ENCODE measurements at regions not wholly inside any gene's neighbourhood (a gene's known extent, or its start where the extent isn't known, plus 50 kb on each side); places are given as distances from the start of the nearest gene placed in this dataset.

DNA sequence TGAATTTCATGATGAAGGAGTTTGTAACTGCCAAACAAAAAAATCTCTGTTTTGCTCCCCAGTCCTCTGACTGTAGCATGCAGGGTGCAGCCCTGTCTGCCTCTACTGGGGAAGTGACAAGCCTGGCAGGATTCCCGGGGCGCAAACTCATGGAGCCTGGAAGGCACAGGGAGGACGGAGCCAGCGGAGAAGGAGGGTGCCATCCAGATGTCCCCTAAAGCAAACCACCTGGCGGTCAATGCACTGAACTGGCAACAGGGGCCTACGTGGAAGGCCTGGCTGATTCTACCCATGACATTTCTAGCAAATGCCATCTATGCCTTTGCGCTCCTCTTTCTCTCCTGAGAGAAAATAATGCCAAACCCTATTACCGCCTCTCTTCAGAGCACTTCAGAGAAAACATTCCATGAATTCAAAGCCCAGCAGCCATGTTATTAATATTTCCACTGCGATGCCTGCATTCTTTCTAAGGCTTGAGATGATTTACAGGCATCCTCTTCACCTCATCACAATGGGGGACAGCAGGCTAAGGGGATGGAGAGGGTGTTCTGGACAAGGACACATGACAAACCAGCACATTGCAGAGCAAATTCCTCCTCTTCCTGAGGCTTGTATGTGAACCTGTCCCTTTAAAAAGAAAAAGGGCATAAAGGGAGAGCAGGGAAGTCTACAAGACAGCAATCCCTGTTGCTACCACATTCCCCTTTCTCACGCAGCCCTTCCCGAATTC is 329.3 kb upstream of the NOCT start:
- no peak for DNase-seq

DNA sequence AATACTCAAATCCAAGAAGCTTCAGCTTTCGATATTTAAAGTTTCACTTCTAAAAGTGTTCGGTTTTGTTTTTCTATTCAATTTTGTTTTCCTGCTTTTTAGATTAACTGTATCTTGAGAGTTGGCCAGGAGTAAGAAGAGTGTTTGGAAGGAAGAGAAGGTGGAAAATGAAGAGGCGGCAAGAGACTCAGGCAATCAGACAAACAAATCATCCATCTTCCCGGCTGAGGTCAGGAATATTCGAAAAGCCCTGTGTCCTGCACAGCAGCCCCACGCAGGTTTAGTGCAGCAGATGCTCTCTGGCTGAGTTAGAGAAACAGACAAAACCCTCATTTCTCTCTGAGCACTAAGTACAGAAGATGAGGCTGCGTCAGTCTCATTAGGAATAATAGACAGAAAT is 330.3 kb upstream of the NOCT start:
- DNase-seq = no peak

DNA sequence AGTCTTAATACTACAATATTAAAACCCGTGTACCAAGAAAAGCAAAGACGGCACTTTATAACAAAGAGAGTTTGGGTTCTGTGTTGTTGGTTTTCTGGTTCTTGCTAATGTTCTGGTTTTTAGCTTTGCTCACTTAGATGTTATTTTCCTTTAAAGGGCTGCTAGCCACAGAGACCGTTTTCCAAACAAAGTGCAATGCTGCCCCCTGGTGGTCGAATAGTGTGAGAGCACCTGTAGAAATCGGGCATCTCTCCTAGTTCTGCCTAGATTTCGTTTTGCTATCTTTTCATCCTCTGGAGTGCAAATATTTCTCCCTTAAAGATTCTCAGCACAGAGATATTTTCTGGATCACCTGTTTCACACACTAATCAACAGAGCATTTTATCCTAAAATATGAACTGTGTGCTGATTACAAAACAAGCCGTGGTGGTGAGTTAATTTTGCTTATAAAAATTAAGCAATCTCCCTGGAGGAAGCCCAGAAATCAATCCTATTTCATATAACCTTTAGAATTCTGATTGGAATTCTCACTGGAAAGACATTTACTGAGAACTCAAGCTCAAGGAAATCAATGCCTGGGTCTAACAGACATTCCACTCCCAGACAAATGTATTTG is 334.5 kb upstream of the NOCT start:
- DNase-seq = peak in 1 of 2 experiments; percentile 4

DNA sequence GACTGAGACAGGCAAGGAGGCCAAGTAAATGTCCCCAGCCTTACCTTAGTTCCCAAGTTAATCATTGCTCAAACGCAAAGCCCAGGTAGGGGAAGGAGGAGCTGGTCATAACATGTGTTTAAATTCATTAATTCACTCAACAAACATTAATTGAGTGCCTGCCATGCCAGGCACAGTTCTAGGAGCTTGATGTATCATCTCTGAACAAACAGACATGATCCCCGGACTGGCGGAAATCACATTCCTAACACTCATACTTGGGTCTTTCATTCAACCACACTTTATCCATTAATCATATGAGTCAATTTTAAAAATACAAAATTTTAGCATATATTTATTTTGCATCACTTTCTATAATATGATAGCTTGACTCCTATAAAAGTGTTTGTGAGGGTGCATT is 335.3 kb upstream of the NOCT start:
- no peak for DNase-seq

DNA sequence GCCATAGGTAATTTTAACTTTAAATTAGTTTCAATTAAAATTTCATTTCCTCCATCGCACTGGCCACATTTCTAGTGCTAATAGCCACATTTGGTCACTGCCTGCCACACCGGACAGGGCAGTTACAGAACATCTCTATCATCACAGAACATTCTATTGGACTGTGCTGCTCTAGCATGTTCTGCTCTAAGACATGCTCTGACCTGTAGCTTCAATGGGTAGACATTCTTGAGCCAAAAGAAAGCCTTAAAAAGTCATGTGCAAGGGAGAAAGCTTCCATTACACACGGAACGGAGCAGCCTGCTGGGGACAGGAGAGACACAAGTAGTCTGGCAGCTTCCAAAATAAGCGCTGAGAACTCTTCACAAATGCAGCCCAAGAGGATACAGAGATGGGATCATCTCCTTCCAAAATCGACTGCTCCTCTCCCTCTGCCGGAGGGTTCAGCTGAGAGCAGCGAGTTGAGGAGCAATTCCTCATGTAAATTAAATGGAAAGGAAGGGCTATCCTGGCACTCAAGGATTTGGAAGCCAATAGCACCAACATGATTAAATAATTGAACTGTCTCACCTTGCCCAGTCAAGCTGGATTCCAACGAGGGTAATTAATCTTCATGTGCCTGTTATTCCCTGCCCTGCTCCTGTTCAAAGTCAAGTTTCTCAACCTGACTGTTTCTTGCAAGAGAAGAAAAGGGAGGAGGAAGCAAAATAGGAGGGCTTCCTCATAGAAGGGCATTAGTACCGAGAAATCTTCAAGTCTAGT is 336.4 kb upstream of the NOCT start:
- DNase-seq = no peak

DNA sequence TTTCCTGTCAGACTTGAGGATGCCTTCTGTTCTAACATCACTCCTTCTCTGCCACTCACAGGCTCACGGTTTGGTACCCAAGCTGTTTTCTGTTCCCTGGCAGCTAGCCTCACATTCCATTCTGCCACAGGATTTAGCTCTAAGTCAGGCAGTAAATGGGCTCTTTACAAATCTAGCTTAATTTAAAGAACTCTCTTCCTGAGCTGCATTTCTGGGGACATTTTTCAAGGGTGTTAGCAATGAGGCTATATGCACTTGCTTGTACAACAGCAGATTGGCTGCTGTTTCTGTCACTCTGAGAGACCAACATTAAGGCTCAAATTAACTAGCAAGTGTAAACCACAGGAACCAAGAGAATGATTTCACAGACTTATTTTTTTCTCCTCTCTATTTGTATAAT is 337.8 kb upstream of the NOCT start:
- no peak for DNase-seq

DNA sequence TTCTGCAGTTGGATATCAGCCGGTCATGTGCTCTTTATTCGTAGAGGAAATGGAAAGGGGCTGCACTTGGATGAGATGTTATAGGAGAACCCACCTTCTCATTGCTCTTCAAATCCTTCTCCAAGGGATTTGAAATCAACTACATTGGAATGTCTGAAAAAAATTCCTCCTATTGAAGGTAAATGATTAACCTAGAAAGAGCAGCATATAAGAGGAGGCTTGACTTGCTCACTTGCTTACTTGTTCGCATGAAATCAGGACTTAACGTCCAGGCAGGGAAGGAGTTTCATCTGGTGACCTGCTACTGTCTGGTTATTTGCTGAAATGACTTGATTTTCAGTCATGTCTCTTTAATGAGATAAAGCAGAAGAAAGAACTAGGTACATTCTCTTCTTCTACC is 338.4 kb upstream of the NOCT start:
- no peak for DNase-seq

DNA sequence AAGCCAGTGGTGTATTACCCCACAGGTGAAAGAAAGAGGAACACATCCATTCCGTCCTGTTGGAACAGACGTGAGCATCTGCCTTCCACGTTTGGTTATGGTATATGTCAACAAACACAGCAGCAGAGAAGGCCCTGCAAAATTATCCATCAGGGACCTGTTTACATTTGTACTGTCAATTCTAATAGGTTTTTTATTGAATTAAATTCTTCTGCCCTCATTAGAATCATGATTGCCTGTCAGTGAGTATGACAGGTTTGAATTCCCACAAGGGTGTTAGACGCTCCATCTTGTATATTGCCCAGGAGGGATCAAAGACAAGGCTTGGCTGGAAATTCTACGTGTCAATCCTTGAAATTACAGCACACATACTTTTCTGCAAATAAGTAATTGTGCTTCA is 339.9 kb upstream of the NOCT start:
- DNase-seq = no peak

DNA sequence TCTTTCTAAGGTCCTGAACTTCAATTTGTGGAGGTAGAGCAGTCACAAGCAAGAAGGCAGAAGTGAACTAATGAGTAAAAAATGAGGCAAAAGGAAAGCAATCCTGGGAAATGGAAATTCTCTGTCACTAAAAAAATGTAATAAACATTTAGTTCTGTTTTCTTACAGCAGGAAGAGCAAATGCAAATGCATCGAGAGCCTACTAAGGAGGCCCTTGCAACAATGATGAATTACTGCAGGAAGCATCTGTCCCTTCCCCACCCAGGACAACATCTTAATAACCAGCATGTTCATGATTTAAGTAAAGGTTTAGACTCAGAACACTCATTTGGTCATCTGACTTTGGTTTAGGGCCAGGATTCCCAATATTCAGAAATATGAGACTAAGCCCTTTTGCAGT is 341.4 kb upstream of the NOCT start:
- DNase-seq = no peak

DNA sequence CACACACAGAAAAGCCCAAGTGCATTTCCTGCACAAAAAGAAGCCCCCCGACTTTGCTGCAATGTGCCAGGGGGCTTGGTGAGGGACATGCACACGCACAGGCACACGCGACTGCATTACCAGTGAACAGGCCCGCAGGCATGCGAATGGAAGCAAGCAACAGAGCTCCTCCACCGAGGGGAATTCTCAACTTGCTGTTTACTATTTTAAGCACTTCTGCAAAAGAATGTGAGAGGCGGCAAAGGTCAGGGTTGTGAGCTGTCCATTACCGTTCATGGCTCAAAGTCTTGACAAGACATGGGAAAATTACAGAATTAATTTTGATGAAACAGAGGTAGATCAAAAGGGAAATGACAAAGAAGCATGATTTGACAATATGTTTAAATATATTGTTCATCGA is 342.5 kb upstream of the NOCT start:
- DNase-seq = no peak

DNA sequence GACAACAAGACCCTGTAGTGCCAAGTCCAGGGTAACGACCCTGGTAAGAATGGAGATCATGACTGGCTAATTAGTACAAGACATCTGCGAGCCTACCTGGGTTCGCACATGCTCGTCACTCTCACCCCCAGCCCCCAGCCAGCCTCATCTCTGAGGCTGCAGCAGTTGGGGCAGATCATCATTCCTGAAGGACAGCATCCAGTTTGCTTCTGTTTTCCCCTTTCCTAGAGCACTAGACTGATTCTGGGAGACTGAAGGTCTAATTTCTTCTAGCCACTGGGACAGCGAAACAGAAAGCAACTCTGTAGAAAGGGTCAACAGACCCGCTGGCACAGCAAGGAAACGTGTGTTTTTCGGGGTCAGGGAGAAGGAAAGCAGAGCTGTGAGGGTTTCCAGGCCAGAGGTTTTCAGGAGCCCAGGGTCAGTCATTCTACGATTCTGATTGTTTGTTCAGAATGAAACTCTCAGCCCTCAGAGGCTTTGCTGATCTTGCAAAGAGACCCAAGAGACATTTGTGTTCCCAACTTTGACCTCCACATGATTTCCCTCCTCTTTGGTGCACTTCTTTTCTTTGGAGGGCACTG is 343.1 kb upstream of the NOCT start:
- no peak for DNase-seq

DNA sequence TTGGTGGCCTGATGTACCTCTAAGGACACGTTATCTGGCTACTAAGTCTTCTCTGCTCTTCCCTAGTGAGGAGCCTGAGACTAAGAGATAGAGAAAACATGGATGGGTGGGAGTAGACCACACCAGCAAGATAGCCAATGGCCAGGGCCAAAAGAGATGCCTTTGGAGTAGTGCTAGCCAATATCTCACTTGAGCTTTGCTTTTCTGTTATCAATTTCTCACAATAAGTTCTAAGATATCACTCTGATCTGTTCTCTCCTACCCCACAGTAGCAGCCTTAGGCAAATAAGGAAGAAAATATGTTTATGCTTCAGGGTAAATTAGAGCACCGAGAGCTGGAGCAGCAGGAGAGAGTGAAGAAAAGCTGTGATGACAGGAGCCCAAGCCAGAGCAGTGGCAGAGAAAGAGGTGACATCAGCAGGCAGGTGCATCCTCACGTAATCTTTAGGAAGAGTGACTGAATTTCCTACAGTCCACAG is 343.9 kb upstream of the NOCT start:
- no peak for DNase-seq

DNA sequence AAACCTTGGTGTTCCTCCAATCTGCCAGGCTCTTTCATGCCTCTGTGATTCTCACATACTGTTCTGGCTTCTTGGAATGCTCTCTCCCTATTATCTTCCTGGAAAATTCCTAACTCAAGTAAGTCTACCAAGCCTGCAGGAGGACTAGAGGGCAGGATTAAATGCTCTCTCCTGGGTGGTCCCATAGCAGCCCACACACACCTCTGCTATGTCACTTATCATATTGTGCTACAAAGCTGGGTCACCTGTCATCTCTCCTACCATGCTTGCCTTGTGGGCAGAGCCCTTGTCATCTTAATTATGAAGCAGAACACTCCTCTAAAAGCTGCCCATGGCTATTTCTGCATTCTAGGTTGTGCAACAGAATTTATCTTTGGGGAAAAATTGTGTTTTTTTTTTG is 344.5 kb upstream of the NOCT start:
- no peak for DNase-seq

DNA sequence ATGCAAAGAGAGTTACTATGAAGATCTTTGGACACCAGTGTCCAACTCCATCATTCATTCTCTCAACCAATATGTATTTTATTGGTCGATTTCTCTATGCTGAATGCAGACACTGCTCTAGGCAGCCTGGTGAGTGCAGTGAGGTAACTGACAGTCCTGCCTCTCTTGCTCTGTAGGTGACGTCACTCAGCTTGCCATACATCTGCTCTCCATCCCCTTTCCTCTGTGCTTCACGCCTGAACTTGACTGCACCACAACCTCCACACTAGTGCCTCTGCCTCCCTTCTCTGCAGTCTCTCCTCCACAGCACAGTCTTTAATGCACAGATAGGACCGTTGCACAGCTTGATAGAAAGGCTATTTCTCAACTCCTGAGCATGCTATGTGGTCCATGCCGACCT is 344.9 kb upstream of the NOCT start:
- DNase-seq = no peak

DNA sequence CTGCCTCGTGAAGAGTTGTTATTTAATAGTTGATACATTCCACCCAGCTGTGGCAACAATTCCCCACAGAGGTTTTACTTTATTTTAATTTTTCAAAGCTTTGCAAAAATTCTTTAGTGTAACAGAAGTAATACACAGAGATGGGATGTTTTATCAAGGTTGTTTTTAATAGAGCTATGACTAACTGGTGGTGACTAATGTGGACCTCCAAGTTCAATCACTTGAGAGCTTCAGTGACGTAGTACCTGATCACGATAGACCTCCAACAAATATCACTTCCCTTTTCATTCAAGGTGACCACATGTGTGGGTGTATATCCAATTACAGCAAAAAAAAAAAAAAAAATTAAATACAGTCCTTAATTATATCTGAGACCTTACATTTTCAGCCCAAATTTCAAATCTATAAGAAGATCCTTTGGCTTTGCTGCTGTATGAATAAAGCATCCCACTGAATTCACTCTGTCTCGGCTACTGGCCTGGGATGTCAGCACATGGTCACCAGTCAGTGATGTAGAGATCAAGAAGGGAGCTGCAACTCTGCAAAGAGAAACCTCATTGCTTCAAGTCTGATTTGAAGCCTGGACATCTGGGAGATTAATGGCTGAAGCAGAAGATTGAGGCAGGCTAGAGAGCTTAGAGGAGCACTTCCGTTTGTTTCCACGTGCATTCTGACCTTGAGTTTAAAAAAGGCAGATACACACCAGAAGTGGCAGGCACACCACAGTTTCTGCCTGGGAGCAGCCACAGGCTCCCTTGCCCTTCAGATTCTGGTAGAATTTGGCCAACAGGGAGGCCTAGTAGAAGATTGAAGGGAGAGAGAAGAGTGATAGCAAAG is 345.9 kb upstream of the NOCT start:
- no peak for DNase-seq

DNA sequence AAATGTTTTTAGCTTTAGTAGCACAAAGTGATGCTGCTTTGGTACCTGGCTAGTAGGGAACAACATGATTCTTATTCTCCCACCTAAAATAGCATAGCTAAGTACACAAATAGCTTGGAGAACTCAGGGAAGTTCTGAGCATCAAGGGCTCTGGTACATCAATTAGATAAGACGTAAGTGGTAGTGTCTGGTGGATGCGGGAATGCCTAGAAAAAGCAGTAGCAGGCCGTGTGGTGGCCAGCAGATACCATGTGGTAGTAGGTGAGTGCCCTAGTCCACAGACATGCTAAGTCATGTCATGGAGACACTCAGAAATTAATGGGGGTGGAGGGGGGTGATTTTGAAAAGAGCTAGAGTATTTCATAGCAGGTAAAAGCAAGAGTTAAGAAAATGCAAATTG is 347.3 kb upstream of the NOCT start:
- DNase-seq = no peak

DNA sequence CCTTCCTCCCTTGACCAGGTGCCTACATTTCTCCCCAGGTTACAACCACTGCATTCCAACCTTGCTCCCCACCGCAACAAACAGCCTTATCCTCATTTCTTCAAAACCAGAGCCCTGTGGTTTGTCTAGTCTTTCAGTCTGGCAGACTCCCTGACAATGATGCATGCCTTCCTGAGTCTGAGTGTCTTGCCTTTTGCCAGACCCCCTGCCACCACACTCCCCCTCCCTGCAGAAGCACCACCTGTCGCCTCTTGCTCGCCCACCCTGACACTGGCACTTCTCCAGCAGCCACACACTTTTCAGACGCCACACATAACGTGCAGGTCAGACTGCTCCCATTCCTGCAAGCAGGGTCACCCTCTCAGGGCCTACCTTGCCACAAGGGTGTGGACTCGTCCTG is 349.2 kb upstream of the NOCT start:
- DNase-seq = no peak

DNA sequence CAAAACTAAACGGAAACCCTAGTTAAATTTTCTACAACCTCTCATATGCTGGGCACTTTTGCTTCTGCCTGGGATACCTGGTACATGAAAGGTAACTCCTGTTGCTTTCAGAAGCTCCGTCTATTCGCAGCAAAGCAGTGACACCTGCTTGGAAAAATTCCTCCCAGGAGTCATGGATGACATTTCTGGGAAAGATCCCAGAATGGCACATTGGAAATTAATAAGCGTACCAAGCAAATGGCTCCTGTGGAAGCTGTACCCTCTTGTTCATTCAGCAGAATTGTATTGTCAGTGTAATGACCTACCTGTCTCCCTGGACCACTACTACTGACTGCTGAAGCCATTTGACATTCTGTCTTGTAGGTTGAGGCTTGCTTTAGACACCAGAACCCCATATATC is 349.7 kb upstream of the NOCT start:
- no peak for DNase-seq

DNA sequence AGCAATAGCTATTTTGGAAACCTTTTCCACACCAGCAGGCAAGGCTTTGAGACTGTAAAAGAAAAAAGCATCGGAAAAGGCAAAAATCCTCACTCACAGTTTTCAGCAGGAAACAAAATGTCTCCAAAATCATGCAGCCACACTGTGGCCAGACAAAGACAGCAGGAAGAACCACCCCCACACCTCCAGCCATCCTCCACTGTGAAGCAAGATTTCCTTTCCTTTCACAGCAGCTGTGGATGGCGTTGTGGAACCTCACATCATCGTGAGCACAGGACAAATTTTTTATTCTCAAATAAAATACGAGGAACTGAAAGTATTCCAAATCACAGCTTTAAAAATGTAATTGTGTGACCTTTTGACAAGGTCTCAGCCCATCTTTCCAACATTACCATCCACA is 351.7 kb upstream of the NOCT start:
- no peak for DNase-seq

DNA sequence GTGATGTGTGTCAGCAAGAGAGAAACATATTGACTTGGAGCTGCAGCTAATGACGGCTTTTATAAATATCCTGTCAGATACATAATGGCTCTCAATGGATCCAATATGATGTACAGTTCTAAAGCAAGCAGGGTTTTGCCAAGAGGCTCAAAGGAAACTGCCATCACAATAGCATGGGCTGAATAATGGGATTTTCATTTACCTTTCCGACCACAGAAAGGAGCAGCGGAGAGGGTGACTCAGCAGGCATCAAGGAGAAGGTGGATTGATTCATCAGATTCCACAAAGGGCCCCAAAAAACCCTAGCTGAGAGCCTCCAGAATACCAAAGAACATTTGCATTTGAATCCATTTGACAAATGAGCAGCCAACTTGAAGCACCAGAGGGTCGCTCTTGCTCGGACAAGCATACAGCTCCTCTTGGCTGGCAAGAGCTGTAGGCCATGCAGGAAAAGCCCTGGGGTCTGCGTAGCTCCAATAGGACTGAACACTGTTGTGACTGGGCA is 355.7 kb upstream of the NOCT start:
- DNase-seq = no peak

DNA sequence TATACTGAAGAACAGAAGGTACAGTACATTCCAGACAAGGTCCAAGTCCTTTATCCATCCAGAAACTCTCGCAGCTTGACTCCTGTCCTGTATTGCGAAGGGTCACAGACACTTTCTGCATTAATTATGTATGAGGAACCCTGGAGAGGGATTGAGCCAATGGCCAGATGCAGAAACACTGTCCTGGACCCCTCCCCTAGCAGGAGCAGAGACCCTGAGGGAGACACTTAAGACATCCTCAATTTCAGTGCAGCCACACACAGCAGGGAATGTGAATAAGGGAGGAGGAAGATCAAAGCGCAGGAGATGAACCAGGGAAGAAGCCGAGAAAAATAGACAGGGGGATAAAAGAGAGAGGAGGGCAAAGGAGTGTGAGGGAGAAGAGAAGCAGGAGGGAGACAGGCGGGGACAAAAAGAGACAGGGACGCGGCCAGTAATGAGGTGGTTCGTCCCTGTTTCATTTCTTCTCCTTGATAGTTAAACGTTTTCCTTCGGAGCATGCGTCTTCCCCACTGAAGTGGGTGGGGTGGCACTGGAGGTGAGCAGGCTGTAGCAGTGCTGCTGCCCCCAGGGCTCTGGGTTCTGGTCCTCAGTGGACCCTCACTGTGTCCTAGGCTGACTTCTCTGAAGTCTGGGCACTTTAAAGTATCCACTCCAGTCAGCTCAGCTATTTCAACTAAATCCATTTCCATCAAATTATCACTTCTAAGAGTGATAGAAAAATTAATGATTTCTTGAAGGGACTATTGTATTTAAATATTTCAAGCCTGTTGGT is 356.4 kb upstream of the NOCT start:
- no peak for DNase-seq

DNA sequence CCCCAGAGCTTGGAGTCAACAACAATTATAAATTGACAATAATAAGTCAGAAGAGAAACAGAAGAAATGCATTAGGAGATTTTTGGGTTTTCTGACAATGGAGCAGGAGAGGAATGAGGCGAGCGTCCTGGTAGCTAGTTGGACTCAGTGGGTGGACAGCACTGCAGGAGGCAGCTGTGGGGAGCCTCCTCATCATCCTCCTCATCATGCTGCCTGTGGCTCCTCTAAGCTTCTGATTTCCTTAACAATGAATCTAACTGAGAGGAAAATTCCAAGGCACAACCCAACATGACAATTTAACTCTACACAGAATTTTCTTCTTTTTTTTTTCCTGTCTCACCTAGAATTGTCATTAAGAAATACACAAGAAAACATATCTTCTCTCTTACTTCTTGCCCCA is 357.1 kb upstream of the NOCT start:
- DNase-seq = no peak

Measured in NCI-H187 (cell line).